Spleen (tissue), 7 donors: ENCODE measurements at regions not wholly inside any gene's neighbourhood (a gene's known extent, or its start where the extent isn't known, plus 50 kb on each side); places are given as distances from the start of the nearest gene placed in this dataset.

Experiments used
- CTCF ChIP-seq, 11 experiments: fragments of 200-600 bp in 7 of 11; fragments of 450-650 bp in 4 of 11; sonication (generic) in 4 of 11; IDR thresholded peaks in 8 of 11; conservative IDR thresholded peaks in 3 of 11; 1 replicate in 7 of 11; 2 replicates in 4 of 11; pipeline versions ENCODE4 v1.4.0 to v1.8.0; 2016 to 2021; ENCODE audit warnings: antibody characterized with exemption in 11 of 11, inconsistent platforms in 4 of 11, mild to moderate bottlenecking in 1 of 11
- POLR2A ChIP-seq, 3 donors: fragments of 450-650 bp; IDR thresholded peaks; one replicate each; pipeline ENCODE4 v1.5.1; 2017; ENCODE audit warnings: antibody characterized with exemption in 3 of 3, mild to moderate bottlenecking in 1 of 3
- POLR2AphosphoS5 ChIP-seq, 3 donors: sonication (generic); formaldehyde crosslinking; IDR thresholded peaks; one replicate each; pipeline ENCODE4 v1.5.1; 2017; ENCODE audit warnings: antibody characterized with exemption in 3 of 3
- donor health status: DM: no; HTN: no; CAD: no; lungs with moderate emphysema.
- donor health status: DM: no; HTN: no; CAD: no.
- donor health status: DM: no; HTN: no; CAD: no.

DNA sequence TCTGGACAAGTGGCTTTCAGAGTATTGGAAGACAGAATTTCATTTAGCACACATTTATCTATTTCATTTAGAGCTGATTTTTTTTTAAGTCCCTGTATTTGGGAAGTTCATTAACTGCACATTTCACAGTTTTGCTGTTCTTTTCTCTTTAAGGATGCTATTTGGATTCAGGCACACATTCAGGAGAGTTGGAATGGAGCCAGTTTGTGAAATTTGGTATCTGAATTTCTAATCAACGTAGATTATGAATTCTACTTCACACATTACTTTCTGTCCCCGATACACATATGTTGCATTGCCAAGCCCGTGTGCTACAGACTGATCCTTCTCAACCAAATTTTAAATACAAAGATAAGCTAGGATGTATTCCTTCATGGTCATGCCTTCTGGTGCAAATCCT, 503.9 kb downstream of the IRS1 start:
- TF ChIP-seq POLR2AphosphoS5 (IDR thresholded peaks at IDR 0.05) (no peak), CTCF (IDR thresholded peaks at IDR 0.05 in 8 of 11, conservative IDR thresholded peaks at IDR 0.05 in 3 of 11) (no peak), POLR2A (IDR thresholded peaks at IDR 0.05) (no peak)
